PFSK-1 (cell line): ENCODE measurements at regions not wholly inside any gene's neighbourhood (a gene's known extent, or its start where the extent isn't known, plus 50 kb on each side); places are given as distances from the start of the nearest gene placed in this dataset.

Experiments
- FOXP2 ChIP-seq: optimal IDR thresholded peaks from 2 replicates; pipeline ENCODE3; 2011; ENCODE audit warnings: borderline replicate concordance, control low read depth, inconsistent platforms; ENCODE audit not compliant: insufficient read depth; ENCODE audit errors: extremely low read length, extremely low read depth
- POLR2AphosphoS5 ChIP-seq: IDR thresholded peaks from 2 replicates; pipeline ENCODE4 v1.6.1; 2012; ENCODE audit warnings: low read depth, mild to moderate bottlenecking, control low read depth, low read length, moderate library complexity
- REST ChIP-seq, 2 experiments: IDR thresholded peaks; 2 replicates each; pipeline versions ENCODE4 v1.6.1 to v1.8.0; 2011 to 2012; ENCODE audit warnings: low read depth in 2 of 2, low read length in 2 of 2, control low read depth in 1 of 2, inconsistent platforms in 1 of 2, mild to moderate bottlenecking in 1 of 2, moderate library complexity in 1 of 2; ENCODE audit not compliant: insufficient read depth in 1 of 2
- SIN3A ChIP-seq: IDR thresholded peaks from 2 replicates; pipeline ENCODE4 v1.6.1; 2012; ENCODE audit warnings: mild to moderate bottlenecking, low read length, moderate library complexity, borderline replicate concordance; ENCODE audit not compliant: insufficient read depth
- TAF1 ChIP-seq: IDR thresholded peaks from 2 replicates; pipeline ENCODE4 v1.6.1; 2012; ENCODE audit warnings: low read length, control low read depth, borderline replicate concordance; ENCODE audit not compliant: insufficient read depth

GRCh38 chr18:25834061-25834460, 256.4 kb downstream of the SS18 start:
- TF ChIP-seq POLR2AphosphoS5 (no peak), TAF1 (no peak), SIN3A (no peak), FOXP2 (no peak), REST (IDR thresholded peaks at IDR 0.05; ENCODE audit: insufficient read depth in 1 of 2, low read depth in 2 of 2, low read length in 2 of 2) (no peak)

GRCh38 chr18:25832001-25832604, 258.3 kb downstream of the SS18 start:
- no peak for TF ChIP-seq TAF1
- TF ChIP-seq SIN3A: no peak

- TF ChIP-seq POLR2AphosphoS5 (no peak), FOXP2 (no peak), TAF1 (no peak), SIN3A (no peak), REST (IDR thresholded peaks at IDR 0.05; ENCODE audit: insufficient read depth in 1 of 2, low read depth in 2 of 2, low read length in 2 of 2) (no peak)
These were observed 259.1 kb downstream of the SS18 start for GRCh38 chr18:25831301-25831701.

GRCh38 chr18:25830787-25831186, 259.6 kb downstream of the SS18 start:
- TF ChIP-seq REST (IDR thresholded peaks at IDR 0.05; ENCODE audit: insufficient read depth in 1 of 2, low read depth in 2 of 2, low read length in 2 of 2) (no peak), POLR2AphosphoS5 (no peak), SIN3A (no peak), FOXP2 (no peak), TAF1 (no peak)

GRCh38 chr18:25827961-25828561, 262.4 kb downstream of the SS18 start:
- TF ChIP-seq TAF1: no peak
- peak; percentile 83 for TF ChIP-seq FOXP2

- TF ChIP-seq SIN3A (no peak), TAF1 (no peak), FOXP2 (no peak), POLR2AphosphoS5 (no peak), REST (IDR thresholded peaks at IDR 0.05; ENCODE audit: insufficient read depth in 1 of 2, low read depth in 2 of 2, low read length in 2 of 2) (no peak)
These were observed 263.2 kb downstream of the SS18 start for GRCh38 chr18:25827228-25827627.
